NCI-H2196 (cell line): ENCODE measurements at regions not wholly inside any gene's neighbourhood (a gene's known extent, or its start where the extent isn't known, plus 50 kb on each side); places are given as distances from the start of the nearest gene placed in this dataset.
A peak's percentile ranks its signal among the peaks of the same experiment; 100 is the strongest.

Experiments
- DNase-seq: peaks from one replicate; lab custom pipeline; 2025; ENCODE audit not compliant: unreplicated experiment; lab: John Stamatoyannopoulos, UW

DNA sequence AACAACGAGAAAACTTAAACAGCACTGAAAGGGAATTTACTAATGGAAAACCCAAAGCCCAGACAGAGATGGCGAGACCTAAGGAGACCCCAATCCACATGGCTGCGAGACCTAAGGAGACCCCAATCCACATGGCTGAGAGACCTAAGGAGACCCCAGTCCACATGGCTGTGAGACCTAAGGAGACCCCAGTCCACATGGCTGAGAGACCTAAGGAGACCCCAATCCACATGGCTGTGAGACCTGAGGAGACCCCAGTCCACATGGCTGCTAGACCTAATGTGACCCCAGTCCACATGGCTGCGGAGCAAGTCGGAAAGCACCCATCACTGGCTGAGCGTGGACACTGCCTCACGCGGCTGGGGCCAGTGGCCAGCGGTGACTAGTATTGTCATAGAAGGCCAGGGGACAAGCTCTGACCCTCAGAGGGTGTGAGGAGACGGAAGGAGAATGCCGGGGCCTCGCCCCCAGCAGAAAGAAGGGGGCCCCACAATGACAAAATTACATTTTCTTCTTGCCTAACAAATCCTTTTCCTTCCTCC is 241.8 kb downstream of the C16orf95 start:
- DNase-seq: no peak

DNA sequence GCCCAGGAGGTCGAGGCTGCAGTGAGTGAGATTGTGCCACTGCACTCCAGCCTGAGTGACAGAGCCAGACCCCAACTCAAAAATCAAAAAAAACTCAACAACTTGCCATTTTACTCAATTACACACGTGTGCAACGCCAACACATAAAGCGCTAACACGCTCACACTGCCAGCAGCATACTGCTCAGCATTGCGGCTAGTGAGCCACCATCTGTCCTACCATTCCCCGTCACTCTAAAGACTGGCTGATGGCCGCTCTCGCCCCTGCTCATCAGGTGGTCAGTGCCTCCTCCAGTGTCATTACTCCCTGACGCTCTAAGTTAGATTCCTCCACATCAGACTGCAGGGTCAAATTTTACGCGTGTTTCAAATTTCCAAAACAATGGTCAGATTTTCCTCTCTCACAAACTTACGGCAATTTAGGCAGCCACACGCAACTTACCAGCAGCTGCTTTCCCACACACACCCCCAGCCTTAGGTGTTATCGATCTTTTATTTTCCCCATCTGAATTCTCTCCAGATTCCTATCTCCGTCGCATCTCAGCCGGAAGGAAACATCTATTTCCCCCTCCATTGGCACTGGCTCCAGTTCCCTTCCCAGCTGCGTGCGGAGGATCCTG is 240.8 kb downstream of the C16orf95 start:
- DNase-seq: no peak

DNA sequence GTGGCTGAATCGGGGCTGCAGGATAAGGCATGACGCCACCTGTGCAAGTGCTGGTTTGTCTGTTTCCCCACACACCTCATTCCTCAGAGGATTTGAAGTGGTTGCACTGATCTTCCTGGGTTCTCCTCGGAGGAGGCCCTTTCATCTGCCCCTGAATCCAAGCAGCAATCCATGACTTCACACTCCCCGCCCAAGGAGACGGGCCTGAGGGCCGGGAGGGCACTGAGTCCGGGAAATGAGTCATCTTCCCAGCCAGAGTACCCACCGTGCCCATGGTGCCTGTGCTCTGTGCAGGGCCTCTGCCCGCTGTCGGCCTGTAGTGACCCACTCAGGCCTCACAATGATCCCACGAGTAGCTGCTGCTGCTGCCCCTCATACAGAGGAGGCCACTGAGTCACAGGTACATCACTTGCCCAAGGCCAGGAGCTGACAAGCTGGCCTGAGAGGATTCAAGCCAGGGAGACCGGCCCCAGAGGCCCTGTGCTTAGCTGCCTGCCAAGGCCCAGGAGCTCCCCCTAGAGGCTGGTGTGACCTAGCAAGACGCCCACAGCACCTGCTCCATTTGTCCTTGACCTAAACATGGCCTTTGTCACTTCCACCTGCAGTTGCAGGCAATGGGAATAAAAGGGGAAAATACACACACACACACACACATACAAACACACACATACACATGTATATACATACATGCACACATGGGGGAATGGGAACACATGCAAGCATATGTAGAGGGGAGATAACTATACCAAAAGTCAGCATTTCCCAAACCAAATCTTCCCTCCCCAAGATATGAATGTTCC is 240.0 kb downstream of the C16orf95 start:
- DNase-seq: peak; percentile 14

DNA sequence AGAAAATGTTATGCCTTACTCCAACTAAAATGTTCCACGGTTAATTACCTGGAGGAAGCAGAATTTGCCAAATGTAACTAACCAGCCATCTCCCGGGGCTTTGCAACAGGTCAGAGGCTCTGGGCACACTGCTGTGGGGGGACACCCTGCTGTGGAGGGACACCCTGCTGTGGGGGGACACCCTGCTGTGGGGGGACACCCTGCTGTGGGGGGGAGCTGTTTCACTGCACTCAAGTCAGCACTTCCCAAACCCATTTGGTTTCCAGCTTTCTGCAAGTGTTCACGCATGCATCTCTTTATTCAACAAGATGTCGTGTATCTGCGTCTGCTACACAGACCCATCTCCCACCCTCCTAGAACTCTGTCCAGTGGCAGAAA is 239.5 kb downstream of the C16orf95 start:
- DNase-seq: no peak

DNA sequence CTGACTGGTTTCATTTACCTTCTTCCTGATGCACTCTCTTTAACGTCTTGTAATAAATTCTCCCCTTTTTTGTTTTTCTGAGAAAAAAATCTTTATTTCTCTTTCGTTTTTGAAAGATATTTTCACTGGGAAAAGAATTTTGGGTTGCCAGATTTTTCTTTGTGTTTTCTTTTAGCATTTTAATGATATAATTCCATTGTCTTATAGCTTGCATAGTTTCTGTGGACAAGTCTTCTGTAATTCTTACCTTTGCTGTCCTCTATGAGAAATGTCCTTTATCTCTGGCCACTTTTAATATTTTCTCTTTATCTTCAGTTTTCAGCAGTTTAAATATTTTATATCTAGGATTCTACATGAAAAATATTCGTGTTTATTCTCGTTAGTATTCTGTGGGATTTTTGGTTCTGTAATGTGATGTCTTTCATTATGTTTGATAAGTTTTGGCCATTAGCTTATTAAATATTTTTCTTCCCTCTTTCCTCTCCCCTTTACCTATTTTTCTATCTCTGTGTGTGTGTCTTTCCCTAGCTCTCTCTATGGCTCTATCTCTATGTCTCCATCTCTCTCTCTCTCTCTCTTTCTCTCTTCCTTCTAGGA is 236.5 kb downstream of the C16orf95 start:
- DNase-seq: no peak

DNA sequence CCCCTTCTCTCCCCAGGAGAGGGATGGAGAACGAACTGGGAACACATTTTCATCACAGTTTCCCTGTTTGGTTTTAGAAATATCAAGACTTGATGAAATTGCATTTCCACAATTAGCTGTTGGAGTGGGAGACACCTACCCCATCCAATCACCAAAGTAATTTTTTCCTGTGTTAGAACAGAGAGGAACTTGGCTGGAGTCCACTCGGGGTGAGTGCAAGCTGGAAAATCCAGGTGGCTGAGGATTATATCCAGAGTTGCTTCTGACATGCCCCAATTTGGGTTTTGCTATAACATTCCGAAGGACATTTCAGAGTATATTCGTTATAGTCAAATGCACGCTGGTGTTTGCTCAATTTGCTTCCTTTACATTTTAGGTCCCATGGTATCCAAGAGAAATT is 231.8 kb downstream of the C16orf95 start:
- no peak for DNase-seq

DNA sequence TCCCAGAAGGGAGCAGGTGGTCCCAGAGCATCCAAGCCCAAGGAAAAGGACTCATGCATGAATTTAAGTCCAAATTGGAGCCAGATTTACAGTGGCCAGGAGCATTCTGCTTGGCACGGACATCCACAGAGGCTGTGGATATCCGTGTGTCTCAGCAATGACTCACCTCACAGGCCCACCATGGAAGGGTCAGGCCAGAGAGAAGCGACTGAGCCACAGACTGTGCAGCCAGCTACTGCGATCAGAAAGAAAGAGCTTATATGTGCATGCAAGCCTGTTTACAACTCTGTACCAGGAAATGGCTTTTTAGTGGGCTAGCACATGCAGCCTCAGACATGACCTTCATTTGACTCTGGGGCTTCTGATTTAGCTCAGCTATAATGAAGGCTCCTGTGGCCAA is 231.0 kb downstream of the C16orf95 start:
- DNase-seq: no peak

DNA sequence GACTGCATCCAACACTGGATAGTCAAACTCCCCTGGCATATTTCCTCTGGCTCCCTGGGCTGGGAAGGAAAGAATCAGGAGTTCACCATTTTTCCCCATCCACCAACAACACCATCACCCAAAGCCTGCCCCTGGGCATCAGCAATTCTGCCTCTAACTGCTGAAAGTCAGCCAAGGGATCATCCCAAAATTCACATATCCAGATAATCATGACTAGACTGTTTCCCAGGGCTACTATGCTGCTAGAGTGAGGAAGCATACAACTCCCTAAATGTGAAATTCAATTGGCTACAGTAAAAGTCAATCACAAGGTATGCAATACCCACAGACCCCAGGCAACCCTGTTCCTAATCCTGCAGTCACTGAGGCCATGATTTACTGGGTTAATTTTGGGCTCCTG is 230.6 kb downstream of the C16orf95 start:
- no peak for DNase-seq

DNA sequence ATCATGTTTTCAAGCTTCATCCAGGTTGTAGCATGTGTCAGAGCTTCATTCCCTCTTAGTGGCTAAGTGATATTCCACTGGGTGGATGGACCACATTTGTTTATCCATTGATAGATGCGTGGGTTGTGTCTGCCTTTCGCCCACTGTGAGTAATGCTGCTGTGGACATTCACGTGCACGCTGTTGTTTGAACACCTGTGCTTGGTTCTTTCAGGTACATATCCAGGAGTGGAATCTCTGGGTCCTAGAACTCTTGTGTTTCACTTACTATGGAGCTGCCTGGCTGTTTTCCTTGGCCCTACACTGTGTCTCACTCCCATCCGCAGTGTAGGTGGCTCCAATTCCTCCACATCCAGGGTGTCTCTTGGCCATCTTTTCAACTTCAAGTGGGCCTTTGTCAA is 224.2 kb downstream of the C16orf95 start:
- DNase-seq: no peak

DNA sequence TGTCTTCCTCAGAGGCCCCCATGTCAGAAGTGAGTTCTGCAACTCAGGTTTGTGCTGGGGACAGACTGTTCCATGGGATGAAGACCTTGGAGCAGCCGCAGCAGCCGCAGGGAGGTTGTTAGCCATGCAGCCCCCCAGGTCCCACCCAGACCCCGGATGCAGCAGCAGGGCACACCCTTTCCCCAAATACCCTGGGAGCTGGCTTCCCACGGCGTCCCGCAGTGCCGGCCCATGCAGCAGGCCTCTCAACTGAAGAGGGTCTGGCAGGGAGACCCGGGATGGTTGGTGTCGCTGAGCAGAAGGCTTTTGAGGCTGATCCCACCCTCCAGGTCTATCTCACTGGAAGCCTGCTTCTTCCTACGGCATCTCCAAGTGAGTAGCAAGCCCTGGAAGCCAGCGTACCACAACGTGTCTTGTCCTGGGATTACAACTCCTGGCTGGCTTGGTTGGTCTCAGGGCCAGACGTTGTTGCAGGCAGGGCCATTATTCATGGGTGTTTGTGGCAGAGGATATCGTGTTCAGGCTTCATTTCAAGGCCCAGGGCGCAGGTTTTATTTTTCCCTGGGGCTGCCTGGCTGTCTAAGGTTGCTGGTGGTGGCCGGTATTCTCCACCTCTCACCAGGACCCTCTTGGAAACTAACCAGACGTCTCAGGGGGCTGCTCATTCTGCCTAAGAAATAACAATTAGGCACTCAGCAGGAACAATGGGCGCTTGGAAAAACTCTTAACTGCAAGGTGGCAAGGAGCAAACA is 223.2 kb downstream of the C16orf95 start:
- no peak for DNase-seq

DNA sequence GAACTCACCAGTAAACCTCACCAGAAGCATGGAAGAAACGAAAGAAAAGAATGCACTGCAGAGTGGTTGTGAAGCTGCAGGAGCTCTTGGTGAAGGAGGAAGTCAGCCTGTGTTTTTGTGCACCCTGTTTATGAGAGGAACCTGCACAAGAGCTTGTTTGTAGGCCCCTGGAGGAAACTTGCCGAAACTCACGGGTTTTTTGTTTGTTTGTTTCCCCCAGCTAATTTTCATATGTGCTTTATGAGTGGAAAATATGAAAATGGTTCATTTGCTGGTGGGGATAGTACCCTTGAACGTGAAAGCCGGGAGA is 222.7 kb downstream of the C16orf95 start:
- no peak for DNase-seq

DNA sequence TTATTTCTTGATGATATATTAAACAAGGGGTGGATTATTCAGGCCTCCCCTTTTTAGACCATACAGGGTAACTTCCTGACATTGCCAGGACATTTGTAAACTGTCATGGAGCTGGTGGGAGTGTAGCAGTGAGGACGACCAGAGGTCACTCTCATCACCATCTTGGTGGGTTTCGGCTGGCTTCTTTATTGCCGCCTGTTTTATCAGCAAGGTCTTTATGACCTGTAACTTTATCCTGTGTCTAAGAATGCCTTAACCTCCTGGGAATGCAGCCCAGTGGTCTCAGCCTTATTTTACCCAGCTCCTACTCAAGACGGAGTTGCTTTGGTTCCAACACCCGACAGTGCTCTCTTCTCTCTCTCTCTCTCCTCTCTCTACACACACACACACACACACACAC is 221.9 kb downstream of the C16orf95 start:
- no peak for DNase-seq

DNA sequence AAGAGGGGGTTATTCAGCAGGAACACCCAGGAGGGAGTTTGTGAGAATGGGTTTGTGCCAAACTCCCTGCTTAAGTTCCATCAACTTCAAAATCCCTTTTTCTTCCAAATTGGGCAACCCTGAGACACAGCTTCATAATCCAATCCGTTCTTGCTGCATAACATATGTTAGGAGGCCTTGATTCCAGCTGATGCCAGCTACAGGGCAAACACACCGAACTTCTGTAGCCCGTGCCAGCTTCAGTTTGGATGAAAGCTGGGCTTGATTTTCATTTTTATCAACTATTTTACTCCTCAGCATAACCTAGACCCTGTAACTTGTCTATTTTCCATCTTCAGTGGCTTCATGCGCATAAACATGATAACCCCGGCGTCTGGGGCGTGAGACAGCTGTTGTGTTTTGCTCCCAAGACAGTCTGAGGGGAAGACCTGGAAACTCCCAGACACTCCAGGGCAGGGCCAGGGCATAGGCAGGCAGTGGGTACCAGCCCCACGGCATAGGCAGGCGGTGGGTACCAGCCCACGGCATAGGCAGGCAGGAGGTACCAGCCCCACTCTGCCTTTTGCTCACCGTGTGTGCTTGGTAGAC is 220.4 kb downstream of the C16orf95 start:
- DNase-seq: no peak

DNA sequence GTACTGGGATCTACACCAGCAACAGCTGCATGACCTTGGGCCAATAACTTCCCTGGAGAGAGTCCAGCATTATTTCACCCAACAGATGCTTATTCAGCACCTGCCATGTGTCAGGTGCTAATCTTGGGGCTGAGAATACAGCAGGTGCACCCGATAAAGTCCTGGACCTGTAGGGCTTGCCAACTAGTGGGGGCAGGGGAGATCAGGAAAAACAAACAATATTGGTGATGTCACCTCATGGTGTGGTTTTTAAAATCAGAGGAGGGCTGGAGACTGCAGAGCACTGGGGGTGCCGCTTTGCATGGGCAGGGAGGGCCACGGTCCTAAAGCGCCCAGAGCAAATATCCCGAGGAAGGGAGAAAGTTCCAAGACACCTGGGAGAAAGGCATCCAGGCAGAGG is 218.8 kb downstream of the C16orf95 start:
- DNase-seq: no peak

DNA sequence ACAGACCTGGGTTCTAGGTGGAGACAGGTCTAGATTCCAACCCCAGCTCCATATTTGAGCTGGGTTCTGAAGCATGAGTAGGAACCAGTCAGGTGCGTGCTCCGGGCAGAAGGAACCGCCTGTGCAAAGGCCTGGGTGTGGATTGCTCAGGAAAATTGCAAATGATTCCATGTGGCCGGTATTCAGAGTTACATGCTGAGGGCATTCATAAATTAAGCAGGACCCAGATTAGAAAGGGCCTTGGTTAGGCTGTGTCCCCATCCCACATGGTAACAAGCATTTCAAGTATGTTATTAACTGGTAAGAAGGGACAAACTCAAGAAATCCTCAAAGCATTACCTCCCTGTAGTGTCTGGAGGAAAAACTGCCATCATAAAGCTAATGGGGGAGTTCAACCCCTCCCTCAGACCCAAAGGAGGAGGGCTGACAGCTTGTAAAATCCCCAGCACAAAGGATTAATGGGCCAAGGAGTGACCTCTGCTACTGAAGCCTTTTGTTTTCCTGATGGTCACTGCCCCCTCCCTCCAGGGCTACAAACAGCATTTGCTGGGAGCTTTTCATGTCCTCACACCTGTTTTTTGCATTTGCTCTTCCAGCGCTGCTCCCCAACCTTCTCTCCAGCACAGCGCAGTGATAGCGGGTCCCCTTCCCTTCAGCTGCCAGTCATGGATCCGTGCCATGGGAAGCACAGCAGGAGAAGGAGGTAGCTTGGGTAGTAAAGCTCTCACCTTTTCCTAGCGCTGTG is 218.0 kb downstream of the C16orf95 start:
- DNase-seq: no peak

DNA sequence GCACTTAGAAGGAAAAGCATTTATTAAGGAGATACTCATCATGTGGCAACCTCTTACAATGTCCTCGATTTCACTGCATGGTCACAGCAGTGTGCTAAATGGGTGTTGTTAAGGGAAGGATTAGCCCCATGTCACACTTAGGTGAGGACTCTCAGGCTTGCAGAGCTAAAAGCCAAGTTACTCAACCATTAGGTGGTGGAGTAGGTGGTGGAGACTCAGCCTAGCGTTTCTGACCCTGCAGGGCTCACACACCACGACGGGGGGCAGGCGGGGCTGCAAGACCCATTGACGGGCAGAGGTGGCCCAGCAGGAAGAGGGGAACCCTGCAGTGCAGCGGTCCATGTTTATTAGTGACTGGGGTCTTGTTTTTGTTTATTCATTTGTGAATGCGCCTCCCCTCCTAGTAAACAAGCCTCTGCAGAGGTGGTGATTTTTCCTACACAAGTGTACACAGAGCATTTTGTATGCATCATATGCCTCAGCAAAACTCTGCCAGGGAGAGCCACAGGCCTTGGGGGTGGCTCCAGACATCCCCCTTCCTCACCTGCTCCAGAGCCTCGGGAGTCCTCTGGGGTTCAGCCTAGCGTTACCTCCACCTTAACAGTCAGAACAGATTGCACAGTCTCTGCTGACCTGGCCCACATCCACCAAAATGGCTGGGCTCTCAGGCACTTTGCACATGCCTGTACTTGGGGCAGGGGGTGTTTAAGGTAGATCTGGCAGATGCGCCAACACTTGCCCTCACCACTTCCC is 216.7 kb downstream of the C16orf95 start:
- DNase-seq: no peak

DNA sequence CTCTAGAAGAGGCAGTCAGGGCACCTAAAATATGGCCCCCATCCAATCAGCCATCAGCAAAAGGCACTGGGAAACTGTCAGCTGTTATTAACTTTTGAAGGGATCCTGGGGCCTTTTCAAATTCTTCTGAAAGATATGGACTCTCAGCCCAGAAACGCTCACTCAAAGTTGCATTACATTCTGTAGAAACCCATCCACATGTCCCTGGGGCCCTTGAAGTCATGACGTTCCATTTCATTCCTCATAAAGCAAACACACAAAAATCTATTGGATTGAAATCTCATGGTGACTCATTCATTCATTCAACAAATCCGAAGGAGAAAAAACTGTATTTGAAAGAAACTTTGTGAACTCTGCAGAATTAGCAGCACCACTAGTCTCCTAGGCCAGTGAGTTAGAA is 215.3 kb downstream of the C16orf95 start:
- DNase-seq: no peak

DNA sequence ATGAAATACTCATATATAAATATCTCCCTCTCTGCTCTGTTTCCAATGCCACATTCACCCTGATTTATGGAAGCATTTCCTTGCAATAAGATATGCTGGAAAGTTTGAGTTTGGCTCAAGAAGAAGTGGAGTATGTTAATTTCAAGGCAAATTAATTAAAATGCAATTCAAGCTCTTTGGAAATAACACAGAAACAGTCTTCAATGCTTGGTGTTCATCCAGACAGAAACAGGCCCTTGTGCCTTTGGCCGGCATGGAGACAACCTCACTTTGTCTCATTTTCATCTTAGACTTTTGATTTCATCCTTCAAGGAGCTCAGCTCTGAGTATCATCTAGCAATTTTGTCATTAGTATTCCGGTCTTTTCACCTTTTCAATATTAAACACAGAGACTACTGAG is 210.0 kb downstream of the C16orf95 start:
- DNase-seq: no peak

DNA sequence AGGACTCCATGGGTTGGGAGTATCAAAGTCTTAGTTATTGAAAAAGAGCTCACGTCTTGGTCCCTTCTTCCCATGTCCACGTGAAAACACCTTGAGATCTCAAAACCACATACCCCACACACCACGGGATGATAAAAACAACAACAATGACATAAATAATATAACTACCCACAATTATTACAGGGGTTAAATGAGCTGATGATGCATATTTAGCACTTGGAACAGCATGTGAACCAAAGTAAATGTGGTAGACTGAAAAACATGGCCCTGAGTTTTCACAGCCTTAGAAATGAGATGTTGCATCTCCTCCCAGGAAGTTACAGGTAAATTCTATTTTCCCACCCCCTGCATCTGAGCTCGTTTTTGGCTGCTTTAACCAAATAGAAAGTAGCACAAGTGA is 208.9 kb downstream of the C16orf95 start:
- no peak for DNase-seq

DNA sequence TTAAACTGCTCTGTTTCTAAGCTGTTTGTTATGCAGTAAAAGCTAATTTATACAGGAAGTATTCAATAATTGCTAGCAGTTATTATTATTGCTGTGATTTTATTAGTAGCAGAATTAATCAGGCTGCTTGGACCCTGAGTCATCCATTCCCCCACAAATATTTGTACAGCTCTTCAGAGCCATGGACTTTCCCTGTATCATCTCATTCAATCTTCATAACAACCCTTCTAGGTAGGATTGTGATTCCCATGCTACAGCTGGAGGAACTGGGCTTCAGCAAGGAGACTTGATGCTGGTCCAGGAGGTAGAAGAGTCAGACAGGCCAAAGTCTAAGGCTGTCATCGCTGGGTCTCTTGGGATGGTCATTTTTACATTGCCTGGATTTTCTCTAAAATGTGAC is 208.3 kb downstream of the C16orf95 start:
- no peak for DNase-seq
